Superior temporal gyrus (tissue), 1 donor: ENCODE measurements at regions not wholly inside any gene's neighbourhood (a gene's known extent, or its start where the extent isn't known, plus 50 kb on each side); places are given as distances from the start of the nearest gene placed in this dataset.
A peak's percentile ranks its signal among the peaks of the same experiment; 100 is the strongest.
"Not testable (repeated sequence)": the region's sequence is repeated elsewhere in the genome, so short reads cannot be mapped to it uniquely, and the experiment has no call there.

Experiments used
- DNase-seq: peaks from one replicate; pipeline ENCODE4 v3.0.0-alpha.2; 2016; ENCODE audit errors: extremely low spot score

DNA sequence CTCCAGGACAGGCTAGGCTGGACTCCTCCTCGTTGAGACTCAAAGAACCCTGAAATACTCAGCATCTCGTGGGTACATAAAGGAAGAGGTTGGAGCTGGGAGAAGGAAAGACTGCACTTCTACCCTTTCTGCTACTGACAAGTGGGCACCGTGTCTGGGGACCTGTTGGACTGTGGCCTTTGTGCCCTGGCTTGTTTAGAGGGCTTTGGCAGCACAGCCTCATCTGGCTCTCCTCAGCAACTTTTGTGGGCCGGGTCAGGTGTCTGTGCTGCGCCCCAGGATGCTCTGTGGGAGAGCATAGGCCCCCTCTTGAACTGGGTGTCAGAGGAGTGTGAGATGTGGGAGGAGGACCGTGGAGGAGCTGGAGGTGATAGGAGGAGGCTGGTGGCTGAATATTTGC is 142.4 kb downstream of the FCRL5 start:
- DNase-seq = no peak

DNA sequence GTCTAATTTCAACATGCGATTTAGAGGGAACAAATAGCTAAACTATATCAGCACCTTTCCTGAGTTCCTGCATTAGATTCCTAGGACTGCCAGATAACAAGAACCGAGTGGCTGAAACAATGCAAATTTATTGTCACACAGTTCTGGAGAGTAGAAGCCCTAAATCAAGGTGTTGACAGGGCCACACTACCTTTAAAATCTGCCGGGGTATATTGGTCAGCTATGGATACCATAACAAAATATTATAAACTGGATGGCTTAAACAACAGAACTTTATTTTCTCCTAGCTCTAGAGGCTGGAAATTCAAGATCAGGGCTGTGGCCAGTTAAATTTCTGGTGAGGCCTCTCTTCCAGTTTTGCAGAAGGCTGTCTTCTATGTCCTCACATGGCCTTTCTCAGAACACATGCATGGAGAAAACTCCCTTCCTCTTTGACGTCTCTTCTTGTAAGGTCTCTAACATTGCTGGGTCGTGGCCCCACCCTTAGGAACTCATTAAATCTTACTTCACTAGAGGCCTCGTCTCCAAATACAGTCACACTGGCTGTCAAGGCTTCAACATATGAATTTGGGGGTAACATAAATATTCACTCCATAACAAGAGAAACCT is 144.3 kb downstream of the FCRL5 start:
- no peak for DNase-seq

DNA sequence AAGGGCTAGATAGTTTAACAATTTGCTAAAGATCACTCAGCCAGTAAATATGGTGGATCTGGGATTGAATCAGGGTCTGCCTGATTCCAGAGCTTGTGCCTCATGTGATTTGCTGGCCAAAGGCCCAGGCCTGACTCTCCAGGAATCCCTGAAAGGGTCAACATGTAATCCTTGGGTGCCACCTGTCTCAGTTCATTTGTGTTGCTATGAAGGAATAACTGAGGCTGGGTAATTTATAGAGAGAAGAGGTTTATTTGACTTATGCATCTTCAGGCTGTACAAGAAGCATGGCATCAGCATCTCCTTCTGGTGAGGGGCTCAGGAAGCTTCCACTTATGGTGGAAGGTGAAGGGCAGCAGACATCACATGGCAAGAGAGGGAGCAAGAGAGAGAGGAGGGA is 144.9 kb downstream of the FCRL5 start:
- no peak for DNase-seq

DNA sequence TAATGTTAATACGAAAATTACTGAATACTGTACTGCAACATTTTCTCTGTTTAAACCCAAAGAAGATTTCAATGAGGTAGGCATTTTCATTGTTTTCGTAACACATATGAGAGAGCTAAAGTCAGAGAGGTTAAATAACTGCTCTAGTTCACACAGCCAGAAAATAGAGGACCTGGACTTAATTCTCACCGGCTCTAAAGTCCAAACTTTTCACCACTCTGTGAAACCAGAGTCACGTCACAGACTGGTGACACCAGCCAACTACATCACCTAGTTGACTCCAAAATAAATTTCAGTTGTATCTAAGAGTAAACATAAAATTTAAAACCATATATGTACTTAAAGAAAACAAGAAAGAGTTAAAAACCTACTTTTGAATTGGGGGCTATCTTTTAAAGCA is 146.7 kb downstream of the FCRL5 start:
- DNase-seq = no peak

DNA sequence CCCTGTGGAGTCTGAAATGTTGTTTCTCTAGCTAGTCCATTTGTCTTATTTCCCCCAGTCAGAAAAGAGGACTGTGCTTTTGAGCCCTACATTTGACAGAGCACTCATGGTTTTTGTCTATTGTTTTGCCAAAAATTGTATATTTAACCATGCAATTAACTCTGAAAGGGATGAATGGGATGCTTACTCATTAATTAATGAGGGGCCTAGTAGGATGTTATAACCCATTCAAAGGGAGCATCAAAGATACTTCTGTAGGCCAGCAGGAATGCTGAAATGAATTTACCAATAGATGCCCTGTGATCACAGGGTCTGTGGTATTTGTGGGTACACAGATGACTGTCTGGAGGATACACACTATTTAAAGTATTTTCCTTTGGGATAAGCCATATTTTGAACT is 147.7 kb downstream of the FCRL5 start:
- DNase-seq = no peak

DNA sequence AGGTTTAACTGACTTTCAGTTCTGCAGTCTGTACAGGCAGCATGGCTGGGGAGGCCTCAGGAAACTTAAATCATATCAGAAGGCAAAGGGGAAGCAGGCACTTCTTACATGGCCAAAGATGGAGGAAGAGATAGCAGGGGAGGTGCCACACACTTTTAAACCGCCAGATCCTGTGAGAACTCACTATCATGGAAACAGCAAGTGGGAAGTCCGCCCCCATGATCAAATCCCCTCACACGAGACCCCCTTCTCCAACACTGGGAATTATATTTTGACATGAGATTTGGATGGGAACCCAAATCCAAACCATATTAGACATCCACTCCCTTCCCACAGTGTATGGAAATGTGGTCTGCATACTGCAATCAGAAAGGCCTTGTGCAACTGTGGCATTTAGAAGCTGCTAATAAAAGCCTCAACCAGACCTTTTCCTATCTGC is 148.2 kb downstream of the FCRL5 start:
- no peak for DNase-seq

DNA sequence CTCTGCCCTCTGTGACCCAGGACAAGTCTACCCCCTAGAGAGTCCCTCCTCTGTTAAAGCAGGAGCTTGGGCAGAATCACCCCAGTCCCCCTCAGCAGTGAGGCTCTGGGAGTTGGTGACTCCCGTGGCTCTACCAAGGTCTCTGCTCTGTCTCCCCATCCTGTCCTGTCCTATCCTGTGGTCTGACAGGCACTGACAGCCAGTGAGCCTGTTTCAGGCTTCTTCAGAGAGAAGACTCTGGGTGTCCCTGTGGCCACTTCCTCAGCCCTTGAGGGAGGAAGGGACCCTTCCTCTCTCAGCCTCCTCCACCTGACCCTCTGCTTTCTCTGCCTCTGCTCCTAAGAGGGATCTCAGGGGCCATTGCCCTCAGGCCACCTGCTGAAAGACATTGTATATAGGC is 148.7 kb downstream of the FCRL5 start:
- no peak for DNase-seq

DNA sequence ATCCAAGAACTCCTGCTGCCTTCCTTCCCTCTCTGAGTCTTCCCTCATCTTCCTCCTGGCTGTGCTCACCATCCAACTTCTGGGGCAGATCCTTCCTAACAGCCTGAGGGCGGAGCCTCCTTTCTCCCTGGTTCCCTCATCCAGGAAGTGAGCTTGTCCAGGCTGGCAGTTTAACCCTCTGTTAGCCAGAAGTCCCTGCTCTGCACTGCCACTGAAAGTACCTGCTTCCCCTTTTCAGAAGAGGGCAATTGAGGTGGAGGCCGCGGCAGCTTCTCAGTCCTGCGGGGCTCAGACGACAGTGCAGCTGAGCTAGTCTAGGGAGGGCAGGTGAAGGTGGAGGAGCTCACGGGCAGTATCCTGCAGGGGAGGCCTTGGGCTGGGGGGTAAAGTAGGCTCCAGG is 149.1 kb downstream of the FCRL5 start:
- DNase-seq = no peak

DNA sequence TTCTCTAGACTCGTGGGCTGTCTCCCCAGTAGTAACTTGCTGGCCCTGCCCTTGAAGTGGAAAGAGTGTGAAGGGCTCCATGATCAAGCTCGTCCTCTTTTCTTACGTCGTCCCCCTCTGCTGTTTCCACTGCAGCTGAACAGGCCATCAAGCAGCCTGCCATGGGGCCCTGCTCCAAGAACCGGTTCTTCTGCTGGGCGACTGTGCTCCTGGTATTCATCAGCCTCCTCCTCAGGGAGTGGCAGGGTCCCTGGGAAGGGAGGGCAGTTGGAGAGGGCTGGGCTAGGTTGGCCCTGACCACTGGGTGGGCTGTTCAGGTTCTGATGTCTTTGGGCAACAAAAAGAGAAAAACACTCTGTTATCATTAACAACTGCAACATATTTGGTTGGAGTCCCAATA is 151.5 kb downstream of the FCRL5 start:
- DNase-seq = no peak

DNA sequence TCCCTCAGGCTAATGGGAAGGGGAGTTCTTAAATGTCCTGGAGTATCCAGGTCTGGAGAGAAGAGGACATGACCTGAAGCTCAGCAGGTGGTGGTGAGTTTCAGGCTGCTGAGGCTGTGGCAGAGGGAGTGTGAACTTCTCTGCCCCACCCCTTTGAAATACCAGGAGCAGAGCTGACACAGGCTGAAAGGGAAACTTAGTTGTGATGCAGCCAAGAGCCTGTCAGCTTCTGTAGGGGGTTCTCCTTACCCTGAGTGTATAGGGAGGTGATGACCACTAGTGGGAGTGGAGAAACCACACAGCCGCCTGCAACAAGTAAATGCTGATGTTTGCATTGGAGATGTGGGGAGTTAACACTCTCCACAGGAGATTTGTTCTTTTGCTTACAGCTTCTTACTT is 152.3 kb downstream of the FCRL5 start:
- DNase-seq = no peak

DNA sequence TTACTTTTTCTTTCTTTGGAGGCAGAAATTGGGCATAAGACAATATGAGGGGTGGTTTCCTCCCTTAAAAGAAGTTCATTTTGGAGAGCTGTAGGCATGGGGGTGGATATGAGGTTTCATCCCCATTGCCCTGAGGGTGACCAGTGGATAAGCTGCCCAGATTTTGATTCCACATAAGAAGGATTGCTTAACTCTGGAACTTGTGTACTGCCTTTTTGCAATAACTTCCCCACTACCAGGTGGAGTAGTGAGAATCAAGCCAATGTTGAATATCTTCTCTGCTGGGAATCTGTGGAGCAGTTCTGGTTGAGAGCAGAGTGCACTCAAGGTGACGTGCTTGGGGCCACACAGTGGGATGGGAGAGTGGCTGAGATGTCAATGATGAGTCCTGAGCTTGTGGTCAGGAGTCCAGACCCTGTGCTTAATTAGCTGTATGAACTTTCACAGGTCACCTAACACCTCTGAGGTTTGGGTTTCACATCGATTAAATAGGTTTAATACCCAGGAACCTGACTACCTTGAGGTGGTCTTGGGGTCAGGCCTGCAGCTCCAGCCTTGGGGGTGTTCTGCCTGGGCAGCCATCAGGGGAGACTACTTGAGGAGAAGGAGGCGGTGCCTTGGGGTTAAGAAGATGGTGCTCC is 152.9 kb downstream of the FCRL5 start:
- DNase-seq = no peak

DNA sequence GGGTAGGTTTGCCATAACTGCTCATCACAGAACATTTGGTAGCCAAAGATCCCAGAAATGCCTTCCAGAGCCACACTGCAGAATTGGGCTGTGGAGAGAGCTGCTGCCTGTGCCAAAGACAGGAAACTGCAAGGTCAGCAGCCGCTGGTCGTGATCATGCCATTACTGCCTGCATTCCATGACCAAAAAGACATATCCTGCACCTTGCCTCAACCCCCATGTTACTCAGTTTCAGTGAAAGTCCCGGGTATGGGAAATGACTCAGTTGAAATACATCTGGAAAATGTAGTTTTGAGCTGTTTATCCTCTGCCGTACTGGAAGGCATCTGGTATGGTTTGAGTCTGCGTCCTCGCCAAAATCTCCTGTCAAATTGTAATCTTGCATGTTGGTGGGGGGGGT is 161.7 kb downstream of the FCRL5 start:
- no peak for DNase-seq

DNA sequence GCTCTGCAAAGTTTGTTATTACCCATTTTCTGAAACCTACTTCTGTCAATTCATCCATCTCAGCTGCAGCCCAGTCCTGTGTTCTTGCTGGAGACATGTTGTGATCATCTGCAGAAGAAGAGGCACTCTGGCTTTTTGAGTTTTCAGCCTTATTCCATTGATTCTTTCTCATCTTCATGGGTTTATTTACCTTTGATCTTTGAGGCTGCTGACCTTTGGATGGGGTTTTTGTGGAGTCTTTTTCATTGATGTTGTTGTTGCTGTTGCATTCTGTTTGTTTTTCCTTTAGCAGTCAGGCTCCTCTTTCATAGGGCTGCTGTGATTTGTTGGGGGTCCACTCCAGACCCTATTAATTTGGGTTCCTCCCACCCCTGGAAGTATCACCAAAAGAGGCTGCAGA is 164.3 kb downstream of the FCRL5 start:
- no peak for DNase-seq

DNA sequence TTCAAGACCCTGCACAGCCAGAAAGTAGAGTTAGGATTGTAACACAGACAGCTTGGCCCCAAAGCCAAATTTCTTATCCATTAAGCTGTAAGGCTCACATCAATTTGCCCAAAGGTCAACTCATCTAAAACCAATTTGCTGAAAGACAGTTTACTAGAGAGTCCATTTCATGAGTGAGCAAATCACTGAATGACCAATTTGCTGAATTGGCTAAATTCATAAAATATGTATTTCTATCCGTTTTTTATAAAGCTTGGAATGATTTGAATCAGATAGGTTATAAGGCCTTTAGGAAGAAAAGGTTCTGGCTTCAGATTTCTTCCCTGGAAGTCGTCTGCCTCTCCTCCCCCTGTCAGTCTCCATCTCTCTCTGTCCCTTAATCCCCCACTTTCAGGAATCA is 168.1 kb downstream of the FCRL5 start:
- no peak for DNase-seq

DNA sequence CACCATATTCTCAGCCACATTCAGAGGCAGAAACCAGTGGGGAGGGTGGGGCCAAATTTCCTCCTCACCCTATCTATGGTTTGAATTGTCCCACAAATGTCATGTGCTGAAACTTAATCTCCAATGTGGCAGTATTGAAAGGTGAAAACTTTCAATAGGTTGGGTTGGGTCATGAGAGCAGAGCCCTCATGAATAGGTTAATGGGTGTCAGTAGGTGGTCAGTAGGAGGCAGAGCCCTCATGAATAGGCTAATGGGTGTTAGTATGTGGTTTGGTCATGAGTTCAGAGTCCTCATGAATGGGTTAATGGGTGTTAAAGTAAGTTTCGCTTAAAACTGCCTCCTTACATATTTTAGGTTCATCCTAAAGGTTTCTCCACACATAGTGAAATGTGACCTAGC is 170.0 kb downstream of the FCRL5 start:
- no peak for DNase-seq

DNA sequence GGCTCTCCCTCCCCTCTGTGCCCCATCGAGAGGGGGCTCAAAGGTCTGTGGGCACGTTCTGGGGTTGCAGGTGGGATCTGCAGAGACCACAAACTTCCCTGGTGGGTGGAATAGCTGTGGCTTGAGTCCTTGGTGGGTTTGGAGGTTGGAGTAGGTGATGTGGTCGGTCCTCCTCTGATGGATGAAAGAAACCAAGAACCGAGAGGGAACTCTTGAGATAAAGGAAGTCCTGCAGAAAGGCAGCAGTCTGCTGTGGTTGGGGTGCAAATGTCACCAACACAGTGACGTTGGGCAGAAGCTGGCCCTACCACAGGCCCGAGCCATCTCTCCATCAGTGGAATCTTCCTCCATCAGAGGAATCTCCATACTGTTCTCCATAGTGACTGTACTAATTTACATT is 171.8 kb downstream of the FCRL5 start:
- DNase-seq = no peak

DNA sequence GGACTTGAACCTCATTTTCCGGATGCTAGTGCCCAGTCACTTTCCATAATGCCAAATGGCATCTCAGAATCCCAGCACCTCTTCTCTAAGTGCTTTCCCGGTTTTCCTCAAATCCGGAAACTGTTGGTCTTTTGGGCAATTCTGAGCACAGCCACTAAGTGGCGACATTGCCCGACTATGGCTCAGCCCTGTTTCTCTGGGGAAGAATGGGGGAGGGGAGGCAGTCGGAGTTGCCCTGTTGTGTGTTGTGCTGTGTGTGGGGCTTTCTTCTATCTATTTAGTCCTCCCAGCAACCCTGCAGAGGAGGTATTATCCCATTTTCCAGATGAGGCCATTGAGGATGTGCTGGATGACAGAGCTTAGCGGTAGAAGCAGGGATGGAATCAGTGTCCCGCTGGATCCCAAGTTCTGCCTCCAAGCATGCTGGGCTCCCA is 175.0 kb downstream of the FCRL5 start:
- DNase-seq = not testable (repeated sequence)

DNA sequence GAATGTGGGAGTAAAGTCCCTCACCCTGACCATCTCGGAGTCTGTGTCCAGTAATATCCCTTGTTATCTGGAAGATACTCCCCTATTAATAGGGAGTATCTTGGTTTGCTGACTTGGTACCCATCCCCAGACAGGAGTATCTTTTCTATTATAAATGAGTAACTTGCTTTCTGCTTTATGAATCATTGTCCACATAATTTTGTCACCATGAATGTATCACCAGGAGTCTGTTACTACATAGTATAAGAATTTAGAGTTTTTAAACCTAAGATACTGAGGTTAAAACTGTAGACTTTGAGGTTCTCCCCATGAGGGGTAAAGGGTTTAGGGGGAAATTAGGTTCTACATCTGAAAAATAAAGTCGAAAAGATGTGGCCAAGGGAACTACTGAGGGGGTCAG is 175.6 kb downstream of the FCRL5 start:
- no peak for DNase-seq

DNA sequence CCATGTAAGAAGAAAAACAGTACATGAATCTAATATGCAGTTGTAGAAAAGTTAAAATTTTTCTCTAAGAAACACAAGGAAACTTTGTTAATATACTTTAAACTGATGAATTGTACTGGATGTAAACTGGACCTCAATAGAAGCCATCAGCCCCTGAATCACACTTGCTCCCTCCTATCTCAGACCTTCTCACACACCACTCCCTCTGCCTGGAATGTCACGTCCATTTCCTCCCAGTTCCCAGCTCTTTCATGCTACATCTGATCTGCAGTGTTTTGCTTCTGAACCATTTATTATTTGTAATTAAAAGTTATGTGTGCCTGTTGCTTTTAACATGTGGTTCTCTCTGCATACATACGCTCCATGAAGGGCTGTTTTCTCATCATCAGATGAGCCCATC is 180.0 kb downstream of the FCRL5 start:
- DNase-seq = not testable (repeated sequence)

DNA sequence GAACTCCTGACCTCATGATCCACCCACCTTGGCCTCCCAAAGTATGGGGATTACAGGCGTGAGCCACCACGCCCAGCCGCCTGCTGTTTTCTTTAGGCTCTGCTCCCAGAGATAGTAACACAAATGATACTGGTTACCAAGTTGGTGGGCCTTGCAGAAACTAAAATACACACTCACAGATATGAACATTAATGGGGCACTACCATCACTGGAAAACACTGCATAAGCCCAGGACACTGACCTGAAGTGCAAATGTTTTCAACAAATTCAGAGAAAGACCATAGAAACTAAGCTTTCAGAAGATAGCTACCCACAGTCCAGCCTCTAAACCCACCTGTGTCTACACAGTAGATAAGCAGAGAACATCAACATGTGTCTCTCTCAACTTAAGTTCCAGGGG is 180.5 kb downstream of the FCRL5 start:
- DNase-seq = no peak

DNA sequence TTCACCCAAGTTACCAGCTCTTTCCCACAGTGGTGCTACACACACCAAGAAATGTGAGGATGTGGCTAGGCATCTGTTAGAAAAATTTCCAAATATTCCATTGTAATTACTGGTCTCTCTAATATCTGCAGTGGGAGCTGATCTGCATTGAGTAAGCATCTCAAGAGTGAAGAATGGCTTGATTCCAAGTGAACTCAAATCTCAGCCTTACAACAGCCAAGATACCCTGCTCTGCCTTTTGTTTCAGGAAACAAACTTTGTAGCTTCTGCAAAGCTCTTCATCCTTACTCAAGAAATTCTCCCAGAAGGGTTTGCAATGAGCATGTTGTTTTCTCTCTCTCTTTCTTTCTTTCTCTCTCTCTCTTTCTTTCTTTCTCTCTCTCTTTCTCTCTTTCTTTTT is 181.1 kb downstream of the FCRL5 start:
- DNase-seq = no peak

DNA sequence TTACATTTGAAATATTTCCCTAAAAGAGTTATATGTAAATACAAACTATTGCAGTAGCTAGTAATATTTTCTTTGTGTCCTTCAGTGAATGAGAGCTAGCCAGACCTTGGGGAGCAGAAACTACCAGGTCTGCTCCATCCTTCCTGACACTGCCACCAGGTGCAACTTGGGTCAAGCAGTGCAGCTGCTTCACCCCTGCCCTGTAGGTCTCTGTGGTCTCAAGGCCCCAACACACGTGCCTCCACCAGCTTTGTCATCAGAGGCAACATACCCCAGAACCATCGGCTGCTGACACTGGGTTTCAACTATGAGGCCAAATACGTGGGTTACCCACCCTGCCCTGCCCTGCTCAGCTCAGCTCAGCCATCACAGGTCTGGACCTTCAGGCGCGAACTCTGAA is 181.6 kb downstream of the FCRL5 start:
- DNase-seq = no peak

DNA sequence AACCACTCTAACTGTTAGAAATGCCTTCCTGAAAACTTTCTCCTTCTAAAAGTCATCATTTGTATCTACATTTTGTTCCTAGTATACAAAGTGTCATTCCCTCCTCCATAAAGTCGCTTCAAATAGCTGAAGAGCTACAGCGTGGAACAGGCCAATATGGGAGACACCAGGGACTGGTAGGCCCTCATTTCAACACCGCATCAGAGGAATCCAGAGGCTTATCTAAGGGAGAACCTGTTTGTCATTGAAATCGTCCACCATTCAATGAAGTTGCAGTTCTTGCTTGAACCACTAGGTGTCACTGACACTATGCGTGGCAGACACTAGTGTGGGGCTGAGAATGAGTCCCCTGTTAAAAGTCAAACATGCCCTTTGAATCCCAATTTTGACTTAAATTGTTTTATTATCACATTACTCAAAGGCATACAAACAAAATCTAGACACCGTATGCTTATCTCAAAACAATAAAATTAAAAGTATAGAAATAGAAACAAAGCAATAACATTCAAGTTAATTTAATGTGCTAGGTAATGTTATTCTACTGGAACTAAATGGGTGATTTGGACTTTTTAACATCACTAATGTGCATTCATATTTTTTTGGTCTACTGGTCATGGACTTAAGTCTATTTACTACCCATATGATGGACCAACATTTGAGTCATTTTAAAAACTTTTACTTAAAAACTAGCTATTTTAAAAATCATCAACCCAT is 182.3 kb downstream of the FCRL5 start:
- peak; percentile 87 for DNase-seq
